ENCODE measurements at regions not wholly inside any gene's neighbourhood (a gene's known extent, or its start where the extent isn't known, plus 50 kb on each side); places are given as distances from the start of the nearest gene placed in this dataset.

GRCh38 chr1:58844176-58844575 lies 60.3 kb upstream of the JUN start:
- WGBS, 2 experiments (ENCODE audit: insufficient coverage in 1 of 2, insufficient read length in 1 of 2), result 89% methylated on average over 1 of the region's 1 CpG; no CpG with 5 or more reads in 1 of the 2 experiments
- Histone ChIP-seq H3K27me3 (ENCODE audit: control insufficient read depth, insufficient read depth, low read length, poor library complexity, severe bottlenecking) (no peaks in the 10 kb centered on the region), H3K4me1 (ENCODE audit: control insufficient read depth, insufficient read depth, low read length) (no peaks in the 10 kb centered on the region), H3K36me3 (ENCODE audit: control insufficient read depth, insufficient read depth, low read length) (no peaks in the 10 kb centered on the region), H3K4me3 (ENCODE audit: low read length) (no peak overlapping the region), H3K9ac (ENCODE audit: extremely low read depth, low read length, poor library complexity, severe bottlenecking) (no peak overlapping the region), H3K9me3 (ENCODE audit: control insufficient read depth, low read length) (no peaks in the 10 kb centered on the region), H3K27ac (ENCODE audit: low read depth, low read length) (no peak overlapping the region)
- H3K36me3 Mint-ChIP-seq (ENCODE audit: low read depth), result no peaks in the 10 kb centered on the region
- no peaks in the 10 kb centered on the region for H3K9me3 Mint-ChIP-seq
- no peak overlapping the region for H3K27ac Mint-ChIP-seq
- peaks cover 1% of the 10 kb centered on the region for H3K4me1 Mint-ChIP-seq
- no peak for DNase-seq
- H3K4me3 Mint-ChIP-seq, result no peak overlapping the region
- H3K27me3 Mint-ChIP-seq (ENCODE audit: insufficient read depth), result no peaks in the 10 kb centered on the region
- no peak for TF ChIP-seq CTCF (conservative IDR thresholded peaks at IDR 0.05)

- Histone ChIP-seq H3K9me3 (ENCODE audit: control insufficient read depth, low read length) (no peaks in the 10 kb centered on the region), H3K4me1 (ENCODE audit: control insufficient read depth, insufficient read depth, low read length) (no peaks in the 10 kb centered on the region), H3K9ac (ENCODE audit: extremely low read depth, low read length, poor library complexity, severe bottlenecking) (no peak overlapping the region), H3K27ac (ENCODE audit: low read depth, low read length) (no peak overlapping the region), H3K27me3 (ENCODE audit: control insufficient read depth, insufficient read depth, low read length, poor library complexity, severe bottlenecking) (no peaks in the 10 kb centered on the region), H3K4me3 (ENCODE audit: low read length) (no peak overlapping the region), H3K36me3 (ENCODE audit: control insufficient read depth, insufficient read depth, low read length) (no peaks in the 10 kb centered on the region)
- no peak for DNase-seq
- Mint-ChIP-seq H3K4me3 (no peak overlapping the region), H3K9me3 (no peaks in the 10 kb centered on the region), H3K36me3 (ENCODE audit: low read depth) (no peaks in the 10 kb centered on the region), H3K27ac (no peak overlapping the region), H3K4me1 (peaks cover 1% of the 10 kb centered on the region), H3K27me3 (ENCODE audit: insufficient read depth) (no peaks in the 10 kb centered on the region)
- TF ChIP-seq CTCF (conservative IDR thresholded peaks at IDR 0.05), result peak; percentile 34
- WGBS, 2 experiments (ENCODE audit: insufficient coverage in 1 of 2, insufficient read length in 1 of 2), result 89 to 100% methylated on average over 2 to 4 of the region's 4 CpGs
Measured at GRCh38 chr1:58845942-58846341, 62.1 kb upstream of the JUN start.

- no peaks in the 10 kb centered on the region for H3K9me3 Mint-ChIP-seq
- H3K27ac ChIP-seq (ENCODE audit: low read depth, low read length), result no peak overlapping the region
- no peak overlapping the region for H3K9ac ChIP-seq (ENCODE audit: extremely low read depth, low read length, poor library complexity, severe bottlenecking)
- no peak for TF ChIP-seq CTCF (conservative IDR thresholded peaks at IDR 0.05)
- peak; percentile 67 for DNase-seq
- H3K36me3 ChIP-seq (ENCODE audit: control insufficient read depth, insufficient read depth, low read length), result no peaks in the 10 kb centered on the region
- no peaks in the 10 kb centered on the region for H3K36me3 Mint-ChIP-seq (ENCODE audit: low read depth)
- H3K4me1 Mint-ChIP-seq, result peaks cover 19% of the 10 kb centered on the region
- H3K9me3 ChIP-seq (ENCODE audit: control insufficient read depth, low read length), result no peaks in the 10 kb centered on the region
- 63 to 73% methylated on average over 4 to 9 of the region's 9 CpGs for WGBS, 2 experiments (ENCODE audit: insufficient coverage in 1 of 2, insufficient read length in 1 of 2)
- H3K4me3 Mint-ChIP-seq, result no peak overlapping the region
- no peak overlapping the region for H3K27ac Mint-ChIP-seq
- no peaks in the 10 kb centered on the region for H3K27me3 ChIP-seq (ENCODE audit: control insufficient read depth, insufficient read depth, low read length, poor library complexity, severe bottlenecking)
- H3K4me1 ChIP-seq (ENCODE audit: control insufficient read depth, insufficient read depth, low read length), result peaks cover 9% of the 10 kb centered on the region
- no peak overlapping the region for H3K4me3 ChIP-seq (ENCODE audit: low read length)
- H3K27me3 Mint-ChIP-seq (ENCODE audit: insufficient read depth), result no peaks in the 10 kb centered on the region
Measured at GRCh38 chr1:58848818-58849411, 65.1 kb upstream of the JUN start.

All from endodermal cell (in vitro differentiated cells).